WTC11 (cell line): ENCODE measurements at regions not wholly inside any gene's neighbourhood (a gene's known extent, or its start where the extent isn't known, plus 50 kb on each side); places are given as distances from the start of the nearest gene placed in this dataset.

Source experiments
- ATAC-seq: fragments of 200-7000 bp; cut with Tn5 transposase; 2 replicates; pipeline ENCODE4 v1.10.0; 2021; ENCODE audit warnings: mild to moderate bottlenecking, moderate library complexity
- CTCF ChIA-PET: fragments of 300-600 bp; sonication (Branson Sonifier 250); formaldehyde crosslinking; loops from one replicate; lab custom pipeline; 2021; ENCODE audit warnings: antibody characterized with exemption; lab: Charles Lee
- POLR2A ChIA-PET: fragments of 350-600 bp; sonication (Branson Sonifier 250); formaldehyde crosslinking; loops from one replicate; lab custom pipeline; 2021; ENCODE audit warnings: antibody characterized with exemption; lab: Charles Lee
- DNase-seq: peaks from one replicate; pipeline ENCODE4 v3.0.0; 2021; ENCODE audit warnings: low spot score
- H3K27ac Mint-ChIP-seq: 2 replicates; pipeline ENCODE4 v1.8.0; 2021; ENCODE audit warnings: mixed read lengths
- H3K27me3 Mint-ChIP-seq: 2 replicates; pipeline ENCODE4 v1.8.0; 2021; ENCODE audit warnings: low read depth, mild to moderate bottlenecking, moderate library complexity, mixed read lengths
- H3K36me3 Mint-ChIP-seq: 2 replicates; pipeline ENCODE4 v1.8.0; 2021; ENCODE audit warnings: mixed read lengths
- H3K4me1 Mint-ChIP-seq: 2 replicates; pipeline ENCODE4 v1.8.0; 2022; ENCODE audit warnings: mixed read lengths
- H3K4me3 Mint-ChIP-seq: 2 replicates; pipeline ENCODE4 v1.8.0; 2021; ENCODE audit warnings: mild to moderate bottlenecking, moderate library complexity, mixed read lengths
- H3K9me3 Mint-ChIP-seq: 2 replicates; pipeline ENCODE4 v1.8.0; 2021; ENCODE audit warnings: mixed read lengths
- ATF3 ChIP-seq: sonication (generic); formaldehyde crosslinking; conservative IDR thresholded peaks from 2 replicates; pipeline ENCODE4 v1.8.1; 2022; ENCODE audit warnings: mild to moderate bottlenecking, missing genetic modification reagents
- ATF6 ChIP-seq: sonication (generic); formaldehyde crosslinking; IDR thresholded peaks from 2 replicates; pipeline ENCODE4 v1.8.1; 2023; ENCODE audit warnings: mild to moderate bottlenecking, missing genetic modification reagents
- FOXK1 ChIP-seq: sonication (generic); formaldehyde crosslinking; IDR thresholded peaks from 2 replicates; pipeline ENCODE4 v1.8.0; 2022; ENCODE audit warnings: mild to moderate bottlenecking, moderate library complexity, missing genetic modification reagents
- GABPB1 ChIP-seq: sonication (generic); formaldehyde crosslinking; IDR thresholded peaks from 2 replicates; pipeline ENCODE4 v1.8.1; 2023; ENCODE audit warnings: mild to moderate bottlenecking, missing genetic modification reagents
- HMGXB4 ChIP-seq: sonication (generic); formaldehyde crosslinking; IDR thresholded peaks from 2 replicates; pipeline ENCODE4 v1.8.1; 2023; ENCODE audit warnings: mild to moderate bottlenecking, moderate library complexity, missing genetic modification reagents
- KAT7 ChIP-seq: sonication (generic); formaldehyde crosslinking; IDR thresholded peaks from 2 replicates; pipeline ENCODE4 v1.8.1; 2023; ENCODE audit warnings: missing genetic modification reagents, mild to moderate bottlenecking, borderline replicate concordance
- MLX ChIP-seq: sonication (generic); formaldehyde crosslinking; IDR thresholded peaks from 2 replicates; pipeline ENCODE4 v1.8.1; 2023; ENCODE audit warnings: mild to moderate bottlenecking, missing genetic modification reagents, moderate library complexity
- MXD4 ChIP-seq: fragments of 250-450 bp; sonication (Bioruptor Pico); IDR thresholded peaks from 2 replicates; pipeline ENCODE4 v1.8.0; 2021; ENCODE audit warnings: mild to moderate bottlenecking, moderate library complexity, borderline replicate concordance
- NFE2L1 ChIP-seq: sonication (generic); formaldehyde crosslinking; IDR thresholded peaks from 2 replicates; pipeline ENCODE4 v1.8.1; 2023; ENCODE audit warnings: missing genetic modification reagents
- NR3C1 ChIP-seq: sonication (generic); formaldehyde crosslinking; conservative IDR thresholded peaks from 2 replicates; pipeline ENCODE4 v1.8.1; 2023; ENCODE audit warnings: low read depth, mild to moderate bottlenecking, missing genetic modification reagents
- RORB ChIP-seq: fragments of 250-450 bp; sonication (Bioruptor Pico); IDR thresholded peaks from 2 replicates; pipeline ENCODE4 v1.9.0; 2021; ENCODE audit warnings: mild to moderate bottlenecking
- ZNF317 ChIP-seq: sonication (generic); formaldehyde crosslinking; IDR thresholded peaks from 2 replicates; pipeline ENCODE4 v1.8.1; 2023; ENCODE audit warnings: low read depth, mild to moderate bottlenecking, moderate library complexity, missing genetic modification reagents, borderline replicate concordance
- ZNF512 ChIP-seq: sonication (generic); formaldehyde crosslinking; IDR thresholded peaks from 2 replicates; pipeline ENCODE4 v1.8.1; 2022; ENCODE audit warnings: missing genetic modification reagents, borderline replicate concordance
- ZNF532 ChIP-seq: fragments of 250-450 bp; sonication (Bioruptor Pico); IDR thresholded peaks from 2 replicates; pipeline ENCODE4 v1.9.0; 2021; ENCODE audit warnings: mild to moderate bottlenecking, borderline replicate concordance
- ZNF671 ChIP-seq: fragments of 250-450 bp; sonication (Bioruptor Pico); IDR thresholded peaks from 2 replicates; pipeline ENCODE4 v1.8.0; 2021; ENCODE audit warnings: mild to moderate bottlenecking
- ZSCAN18 ChIP-seq: fragments of 250-450 bp; sonication (Bioruptor Pico); IDR thresholded peaks from 2 replicates; pipeline ENCODE4 v2.1.2; 2022; ENCODE audit warnings: mild to moderate bottlenecking, moderate library complexity

GRCh38 chr6:16914184-16914583 is 152.9 kb upstream of the ATXN1 start (continued):
- TF ChIP-seq ATF6 (no peak), HMGXB4 (CRISPR knock-in tag) (no peak), ZNF512 (CRISPR knock-in tag) (no peak), GABPB1 (CRISPR knock-in tag) (no peak), FOXK1 (CRISPR knock-in tag) (no peak), NFE2L1 (CRISPR knock-in tag) (no peak)

- peaks cover 9% of the 10 kb centered on the region for H3K36me3 Mint-ChIP-seq
- no peaks in the 10 kb centered on the region for H3K27me3 Mint-ChIP-seq
- peaks cover 25% of the 10 kb centered on the region for H3K9me3 Mint-ChIP-seq
- no peak overlapping the region for H3K27ac Mint-ChIP-seq
- no peaks in the 10 kb centered on the region for H3K4me1 Mint-ChIP-seq
- POLR2A ChIA-PET, result no interaction called here
- H3K4me3 Mint-ChIP-seq, result no peak overlapping the region
- DNase-seq, result no peak
- CTCF ChIA-PET, result no interaction called here
- no peak for ATAC-seq
- TF ChIP-seq KAT7 (no peak), MLX (no peak), ZNF532 (CRISPR knock-in tag) (no peak), RORB (CRISPR knock-in tag) (no peak), NR3C1 (CRISPR knock-in tag) (no peak), ATF6 (no peak), ZSCAN18 (no peak), ZNF671 (CRISPR knock-in tag) (no peak), ATF3 (CRISPR knock-in tag) (no peak), ZNF317 (CRISPR knock-in tag) (no peak), MXD4 (CRISPR knock-in tag) (no peak)
These were observed 151.5 kb upstream of the ATXN1 start for GRCh38 chr6:16912756-16913155.
